HG02571 (cell line): ENCODE measurements at regions not wholly inside any gene's neighbourhood (a gene's known extent, or its start where the extent isn't known, plus 50 kb on each side); places are given as distances from the start of the nearest gene placed in this dataset.
"Not testable (repeated sequence)": the region's sequence is repeated elsewhere in the genome, so short reads cannot be mapped to it uniquely, and the experiment has no call there.

Source experiments
- ATAC-seq: cut with Tn5 transposase; IDR thresholded peaks from one replicate; pipeline ENCODE4 v1.9.1; 2021; ENCODE audit warnings: mild to moderate bottlenecking, moderate library complexity; ENCODE audit not compliant: unreplicated experiment

- ATAC-seq: not testable (repeated sequence)
Measured at GRCh38 chr5:158227314-158227713, 368.4 kb upstream of the CLINT1 start.

- no peak for ATAC-seq
Measured at GRCh38 chr5:158226496-158226895, 367.6 kb upstream of the CLINT1 start.

- ATAC-seq: no peak
Measured at GRCh38 chr5:158224253-158224652, 365.3 kb upstream of the CLINT1 start.

GRCh38 chr5:158223054-158223600 is 364.2 kb upstream of the CLINT1 start:
- ATAC-seq: no peak

GRCh38 chr5:158212917-158213316 is 354.0 kb upstream of the CLINT1 start:
- no peak for ATAC-seq

- ATAC-seq: no peak
Measured at GRCh38 chr5:158212237-158212636, 353.3 kb upstream of the CLINT1 start.

GRCh38 chr5:158209219-158209908 is 350.4 kb upstream of the CLINT1 start:
- ATAC-seq: no peak

GRCh38 chr5:158207733-158208132 is 348.8 kb upstream of the CLINT1 start:
- no peak for ATAC-seq

GRCh38 chr5:158205992-158206391 is 347.0 kb upstream of the CLINT1 start:
- ATAC-seq: no peak

GRCh38 chr5:158203261-158203660 is 344.3 kb upstream of the CLINT1 start:
- no peak for ATAC-seq

GRCh38 chr5:158202801-158203200 is 343.9 kb upstream of the CLINT1 start:
- ATAC-seq: no peak

- ATAC-seq: no peak
Measured at GRCh38 chr5:158200619-158201018, 341.7 kb upstream of the CLINT1 start.

GRCh38 chr5:158198636-158199035 is 339.7 kb upstream of the CLINT1 start:
- peak; percentile 95 for ATAC-seq

GRCh38 chr5:158195416-158196210 is 336.7 kb upstream of the CLINT1 start:
- ATAC-seq: no peak

- ATAC-seq: no peak
Measured at GRCh38 chr5:158194561-158194976, 335.6 kb upstream of the CLINT1 start.

- not testable (repeated sequence) for ATAC-seq
Measured at GRCh38 chr5:158193395-158193794, 334.4 kb upstream of the CLINT1 start.

- no peak for ATAC-seq
Measured at GRCh38 chr5:158180407-158180806, 321.5 kb upstream of the CLINT1 start.

- ATAC-seq: no peak
Measured at GRCh38 chr5:158179271-158179670, 320.3 kb upstream of the CLINT1 start.

- ATAC-seq: no peak
Measured at GRCh38 chr5:158178535-158178934, 319.6 kb upstream of the CLINT1 start.

GRCh38 chr5:158177146-158177545 is 318.2 kb upstream of the CLINT1 start:
- no peak for ATAC-seq

GRCh38 chr5:158175934-158176481 is 317.1 kb upstream of the CLINT1 start:
- no peak for ATAC-seq
